GM18502 (cell line): ENCODE measurements at regions not wholly inside any gene's neighbourhood (a gene's known extent, or its start where the extent isn't known, plus 50 kb on each side); places are given as distances from the start of the nearest gene placed in this dataset.
A peak's percentile ranks its signal among the peaks of the same experiment; 100 is the strongest.
"Not testable (repeated sequence)": the region's sequence is repeated elsewhere in the genome, so short reads cannot be mapped to it uniquely, and the experiment has no call there.

Source experiments
- ATAC-seq: cut with Tn5 transposase; IDR thresholded peaks from one replicate; pipeline ENCODE4 v1.9.1; 2021; ENCODE audit warnings: mild to moderate bottlenecking; ENCODE audit not compliant: unreplicated experiment, poor library complexity

- no peak for ATAC-seq
These were observed 73.0 kb upstream of the EPCAM start for GRCh38 chr2:47295981-47296635.

GRCh38 chr2:47295131-47295980 lies 73.8 kb upstream of the EPCAM start:
- ATAC-seq: no peak

- ATAC-seq: no peak
These were observed 75.1 kb upstream of the EPCAM start for GRCh38 chr2:47293976-47294375.

- ATAC-seq: no peak
These were observed 80.2 kb upstream of the EPCAM start for GRCh38 chr2:47288864-47289263.

- ATAC-seq: no peak
These were observed 85.5 kb upstream of the EPCAM start for GRCh38 chr2:47283659-47284058.

GRCh38 chr2:47282621-47283272 lies 86.4 kb upstream of the EPCAM start:
- no peak for ATAC-seq

GRCh38 chr2:47279525-47279924 lies 89.6 kb upstream of the EPCAM start:
- ATAC-seq: not testable (repeated sequence)

- no peak for ATAC-seq
These were observed 91.1 kb upstream of the EPCAM start for GRCh38 chr2:47277987-47278386.

GRCh38 chr2:47277187-47277586 lies 91.9 kb upstream of the EPCAM start:
- no peak for ATAC-seq

GRCh38 chr2:47276061-47276460 lies 93.0 kb upstream of the EPCAM start:
- ATAC-seq: no peak

GRCh38 chr2:47274054-47274782 lies 94.9 kb upstream of the EPCAM start:
- no peak for ATAC-seq

- no peak for ATAC-seq
These were observed 96.0 kb upstream of the EPCAM start for GRCh38 chr2:47272905-47273758.

GRCh38 chr2:47272031-47272864 lies 95.9 kb upstream of the CALM2 start:
- ATAC-seq: peak; percentile 84

GRCh38 chr2:47271054-47272000 lies 95.0 kb upstream of the CALM2 start:
- no peak for ATAC-seq

GRCh38 chr2:47270421-47270820 lies 94.1 kb upstream of the CALM2 start:
- no peak for ATAC-seq

- ATAC-seq: no peak
These were observed 93.3 kb upstream of the CALM2 start for GRCh38 chr2:47269316-47270232.

GRCh38 chr2:47267711-47268086 lies 91.4 kb upstream of the CALM2 start:
- no peak for ATAC-seq
